WTC11 (cell line): ENCODE measurements at regions not wholly inside any gene's neighbourhood (a gene's known extent, or its start where the extent isn't known, plus 50 kb on each side); places are given as distances from the start of the nearest gene placed in this dataset.

Source experiments
- ATAC-seq: fragments of 200-7000 bp; cut with Tn5 transposase; 2 replicates; pipeline ENCODE4 v1.10.0; 2021; ENCODE audit warnings: mild to moderate bottlenecking, moderate library complexity
- CTCF ChIA-PET: fragments of 300-600 bp; sonication (Branson Sonifier 250); formaldehyde crosslinking; loops from one replicate; lab custom pipeline; 2021; ENCODE audit warnings: antibody characterized with exemption; lab: Charles Lee
- POLR2A ChIA-PET: fragments of 350-600 bp; sonication (Branson Sonifier 250); formaldehyde crosslinking; loops from one replicate; lab custom pipeline; 2021; ENCODE audit warnings: antibody characterized with exemption; lab: Charles Lee
- DNase-seq: peaks from one replicate; pipeline ENCODE4 v3.0.0; 2021; ENCODE audit warnings: low spot score
- H3K27ac Mint-ChIP-seq: 2 replicates; pipeline ENCODE4 v1.8.0; 2021; ENCODE audit warnings: mixed read lengths
- H3K27me3 Mint-ChIP-seq: 2 replicates; pipeline ENCODE4 v1.8.0; 2021; ENCODE audit warnings: low read depth, mild to moderate bottlenecking, moderate library complexity, mixed read lengths
- H3K36me3 Mint-ChIP-seq: 2 replicates; pipeline ENCODE4 v1.8.0; 2021; ENCODE audit warnings: mixed read lengths
- H3K4me1 Mint-ChIP-seq: 2 replicates; pipeline ENCODE4 v1.8.0; 2022; ENCODE audit warnings: mixed read lengths
- H3K4me3 Mint-ChIP-seq: 2 replicates; pipeline ENCODE4 v1.8.0; 2021; ENCODE audit warnings: mild to moderate bottlenecking, moderate library complexity, mixed read lengths
- H3K9me3 Mint-ChIP-seq: 2 replicates; pipeline ENCODE4 v1.8.0; 2021; ENCODE audit warnings: mixed read lengths
- ATF6 ChIP-seq: sonication (generic); formaldehyde crosslinking; IDR thresholded peaks from 2 replicates; pipeline ENCODE4 v1.8.1; 2023; ENCODE audit warnings: mild to moderate bottlenecking, missing genetic modification reagents
- CTCF ChIP-seq: fragments of 200-600 bp; IDR thresholded peaks from 2 replicates; pipeline ENCODE4 v1.8.0; 2022; ENCODE audit warnings: antibody characterized with exemption
- MYBL2 ChIP-seq: sonication (generic); formaldehyde crosslinking; IDR thresholded peaks from 2 replicates; pipeline ENCODE4 v1.8.1; 2023; ENCODE audit warnings: mild to moderate bottlenecking, moderate library complexity, missing genetic modification reagents
- NFATC4 ChIP-seq: fragments of 250-450 bp; sonication (Bioruptor Pico); IDR thresholded peaks from 2 replicates; pipeline ENCODE4 v1.9.0; 2021; ENCODE audit warnings: mild to moderate bottlenecking
- SOX15 ChIP-seq: fragments of 250-450 bp; sonication (Bioruptor Pico); IDR thresholded peaks from 2 replicates; pipeline ENCODE4 v1.9.0; 2021; ENCODE audit warnings: mild to moderate bottlenecking
- TCF7 ChIP-seq: sonication (generic); formaldehyde crosslinking; IDR thresholded peaks from 2 replicates; pipeline ENCODE4 v1.8.0; 2022; ENCODE audit warnings: mild to moderate bottlenecking, low read depth, missing genetic modification reagents, moderate library complexity
- TEAD1 ChIP-seq: sonication (generic); formaldehyde crosslinking; IDR thresholded peaks from 2 replicates; pipeline ENCODE4 v1.8.0; 2022; ENCODE audit warnings: mild to moderate bottlenecking, missing genetic modification reagents
- TEAD4 ChIP-seq: sonication (generic); formaldehyde crosslinking; IDR thresholded peaks from 2 replicates; pipeline ENCODE4 v1.8.0; 2022; ENCODE audit warnings: mild to moderate bottlenecking, missing genetic modification reagents
- ZNF263 ChIP-seq: sonication (generic); formaldehyde crosslinking; IDR thresholded peaks from 2 replicates; pipeline ENCODE4 v1.8.1; 2022; ENCODE audit warnings: low read depth, mild to moderate bottlenecking, moderate library complexity, missing genetic modification reagents
- TF ChIP-seq, protein P1 (sequence below): sonication (generic); formaldehyde crosslinking; IDR thresholded peaks from 2 replicates; pipeline ENCODE4 v1.8.1; 2022; ENCODE audit warnings: low read depth, mild to moderate bottlenecking, moderate library complexity, missing genetic modification reagents, borderline replicate concordance
- TF ChIP-seq, protein P2 (sequence below): sonication (generic); formaldehyde crosslinking; IDR thresholded peaks from 2 replicates; pipeline ENCODE4 v1.8.1; 2023; ENCODE audit warnings: mild to moderate bottlenecking, missing genetic modification reagents, borderline replicate concordance
- TF ChIP-seq, protein P3 (sequence below): sonication (generic); formaldehyde crosslinking; conservative IDR thresholded peaks from 2 replicates; pipeline ENCODE4 v1.8.1; 2022; ENCODE audit warnings: mild to moderate bottlenecking, missing genetic modification reagents

DNA sequence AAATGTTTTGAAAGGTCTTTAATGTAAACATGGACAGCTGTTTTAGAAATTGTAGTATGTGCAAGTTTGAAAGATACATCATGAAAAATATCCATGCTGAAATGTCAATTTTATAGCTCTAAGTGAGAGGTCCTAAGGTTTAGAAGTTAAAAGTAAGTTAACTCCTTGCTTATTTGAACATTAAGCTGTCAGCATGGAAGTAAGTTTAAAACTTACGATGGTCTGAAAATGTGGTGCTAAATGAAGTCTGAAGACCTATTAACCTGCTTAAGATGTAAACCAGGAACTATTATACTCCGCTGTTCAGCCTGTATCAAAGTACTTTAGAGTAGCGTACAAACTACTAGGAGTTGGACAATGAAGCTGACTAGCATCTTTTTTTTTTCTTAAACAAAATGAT lies 1082.4 kb downstream of the TMTC2 start (continued):
- TF ChIP-seq, protein P1, sequence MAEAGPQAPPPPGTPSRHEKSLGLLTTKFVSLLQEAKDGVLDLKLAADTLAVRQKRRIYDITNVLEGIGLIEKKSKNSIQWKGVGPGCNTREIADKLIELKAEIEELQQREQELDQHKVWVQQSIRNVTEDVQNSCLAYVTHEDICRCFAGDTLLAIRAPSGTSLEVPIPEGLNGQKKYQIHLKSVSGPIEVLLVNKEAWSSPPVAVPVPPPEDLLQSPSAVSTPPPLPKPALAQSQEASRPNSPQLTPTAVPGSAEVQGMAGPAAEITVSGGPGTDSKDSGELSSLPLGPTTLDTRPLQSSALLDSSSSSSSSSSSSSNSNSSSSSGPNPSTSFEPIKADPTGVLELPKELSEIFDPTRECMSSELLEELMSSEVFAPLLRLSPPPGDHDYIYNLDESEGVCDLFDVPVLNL (CRISPR knock-in tag), result no peak
- no peak for TF ChIP-seq CTCF

- Mint-ChIP-seq H3K27ac (no peak overlapping the region), H3K4me3 (no peak overlapping the region), H3K27me3 (no peaks in the 10 kb centered on the region), H3K9me3 (peaks cover 22% of the 10 kb centered on the region), H3K36me3 (peaks cover 5% of the 10 kb centered on the region), H3K4me1 (peaks cover 6% of the 10 kb centered on the region)
- POLR2A ChIA-PET, result no interaction called here
- ATAC-seq (no peak), DNase-seq (no peak)
- TF ChIP-seq ZNF263 (CRISPR knock-in tag) (no peak), CTCF (no peak), TEAD4 (CRISPR knock-in tag) (no peak), TEAD1 (CRISPR knock-in tag) (no peak), SOX15 (CRISPR knock-in tag) (no peak), TCF7 (CRISPR knock-in tag) (no peak), ATF6 (CRISPR knock-in tag) (no peak), MYBL2 (no peak), NFATC4 (CRISPR knock-in tag) (no peak)
- TF ChIP-seq, protein P2, sequence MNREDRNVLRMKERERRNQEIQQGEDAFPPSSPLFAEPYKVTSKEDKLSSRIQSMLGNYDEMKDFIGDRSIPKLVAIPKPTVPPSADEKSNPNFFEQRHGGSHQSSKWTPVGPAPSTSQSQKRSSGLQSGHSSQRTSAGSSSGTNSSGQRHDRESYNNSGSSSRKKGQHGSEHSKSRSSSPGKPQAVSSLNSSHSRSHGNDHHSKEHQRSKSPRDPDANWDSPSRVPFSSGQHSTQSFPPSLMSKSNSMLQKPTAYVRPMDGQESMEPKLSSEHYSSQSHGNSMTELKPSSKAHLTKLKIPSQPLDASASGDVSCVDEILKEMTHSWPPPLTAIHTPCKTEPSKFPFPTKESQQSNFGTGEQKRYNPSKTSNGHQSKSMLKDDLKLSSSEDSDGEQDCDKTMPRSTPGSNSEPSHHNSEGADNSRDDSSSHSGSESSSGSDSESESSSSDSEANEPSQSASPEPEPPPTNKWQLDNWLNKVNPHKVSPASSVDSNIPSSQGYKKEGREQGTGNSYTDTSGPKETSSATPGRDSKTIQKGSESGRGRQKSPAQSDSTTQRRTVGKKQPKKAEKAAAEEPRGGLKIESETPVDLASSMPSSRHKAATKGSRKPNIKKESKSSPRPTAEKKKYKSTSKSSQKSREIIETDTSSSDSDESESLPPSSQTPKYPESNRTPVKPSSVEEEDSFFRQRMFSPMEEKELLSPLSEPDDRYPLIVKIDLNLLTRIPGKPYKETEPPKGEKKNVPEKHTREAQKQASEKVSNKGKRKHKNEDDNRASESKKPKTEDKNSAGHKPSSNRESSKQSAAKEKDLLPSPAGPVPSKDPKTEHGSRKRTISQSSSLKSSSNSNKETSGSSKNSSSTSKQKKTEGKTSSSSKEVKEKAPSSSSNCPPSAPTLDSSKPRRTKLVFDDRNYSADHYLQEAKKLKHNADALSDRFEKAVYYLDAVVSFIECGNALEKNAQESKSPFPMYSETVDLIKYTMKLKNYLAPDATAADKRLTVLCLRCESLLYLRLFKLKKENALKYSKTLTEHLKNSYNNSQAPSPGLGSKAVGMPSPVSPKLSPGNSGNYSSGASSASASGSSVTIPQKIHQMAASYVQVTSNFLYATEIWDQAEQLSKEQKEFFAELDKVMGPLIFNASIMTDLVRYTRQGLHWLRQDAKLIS (CRISPR knock-in tag), result no peak
- TF ChIP-seq, protein P3, sequence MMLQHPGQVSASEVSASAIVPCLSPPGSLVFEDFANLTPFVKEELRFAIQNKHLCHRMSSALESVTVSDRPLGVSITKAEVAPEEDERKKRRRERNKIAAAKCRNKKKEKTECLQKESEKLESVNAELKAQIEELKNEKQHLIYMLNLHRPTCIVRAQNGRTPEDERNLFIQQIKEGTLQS (CRISPR knock-in tag), result no peak
- CTCF ChIA-PET, result no interaction called here
Measured at GRCh38 chr12:83767723-83768122, 1081.0 kb downstream of the TMTC2 start.

- Mint-ChIP-seq H3K4me3 (no peak overlapping the region), H3K4me1 (no peaks in the 10 kb centered on the region), H3K36me3 (0 out of 2 replicates have a peak, but pooled peaks cover 4% of the 10 kb centered on the region), H3K9me3 (peaks cover 31% of the 10 kb centered on the region), H3K27ac (no peak overlapping the region)
- ChIA-PET CTCF (no interaction called here), POLR2A (no interaction called here)
- no peak for ATAC-seq
- DNase-seq, result no peak
- no peak for TF ChIP-seq NFATC4 (CRISPR knock-in tag)
- TF ChIP-seq, all 79 proteins: peak for 0
- H3K27me3 Mint-ChIP-seq, result no peaks in the 10 kb centered on the region
Measured at GRCh38 chr12:83763425-83763824, 1076.7 kb downstream of the TMTC2 start.
